ENCODE measurements at regions not wholly inside any gene's neighbourhood (a gene's known extent, or its start where the extent isn't known, plus 50 kb on each side); places are given as distances from the start of the nearest gene placed in this dataset.

GRCh38 chr22:27347951-27348350 lies 453.6 kb downstream of the MN1 start:
- no peak for DNase-seq (ENCODE audit: low spot score)

GRCh38 chr22:27348634-27349033 lies 452.9 kb downstream of the MN1 start:
- no peak for DNase-seq (ENCODE audit: low spot score)

GRCh38 chr22:27349456-27349855 lies 452.1 kb downstream of the MN1 start:
- no peak for DNase-seq (ENCODE audit: low spot score)

GRCh38 chr22:27350306-27350705 lies 451.2 kb downstream of the MN1 start:
- no peak for DNase-seq (ENCODE audit: low spot score)

DNA sequence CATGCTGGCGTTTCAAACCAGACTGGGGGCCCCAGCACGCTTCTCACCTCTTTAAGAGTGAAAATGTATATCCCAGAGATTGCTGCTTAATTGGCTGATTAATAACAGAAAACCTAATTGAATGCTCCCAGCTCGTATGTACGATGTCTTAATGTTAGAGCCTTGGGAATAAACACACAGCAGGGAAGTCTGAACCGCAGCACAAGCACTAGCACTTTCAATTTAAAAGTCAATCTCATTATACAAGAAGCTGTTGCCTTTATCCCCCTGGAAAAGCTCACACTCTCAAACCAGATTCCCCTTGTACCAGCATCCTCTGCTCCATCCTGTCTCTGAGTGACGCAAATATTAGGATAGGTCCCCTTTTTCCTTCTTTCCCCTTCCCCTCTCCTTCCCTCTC lies 449.1 kb downstream of the MN1 start:
- DNase-seq (ENCODE audit: low spot score) = no peak

- DNase-seq (ENCODE audit: low spot score) = no peak
Measured at GRCh38 chr22:27358096-27358870, 443.3 kb downstream of the MN1 start.

DNA sequence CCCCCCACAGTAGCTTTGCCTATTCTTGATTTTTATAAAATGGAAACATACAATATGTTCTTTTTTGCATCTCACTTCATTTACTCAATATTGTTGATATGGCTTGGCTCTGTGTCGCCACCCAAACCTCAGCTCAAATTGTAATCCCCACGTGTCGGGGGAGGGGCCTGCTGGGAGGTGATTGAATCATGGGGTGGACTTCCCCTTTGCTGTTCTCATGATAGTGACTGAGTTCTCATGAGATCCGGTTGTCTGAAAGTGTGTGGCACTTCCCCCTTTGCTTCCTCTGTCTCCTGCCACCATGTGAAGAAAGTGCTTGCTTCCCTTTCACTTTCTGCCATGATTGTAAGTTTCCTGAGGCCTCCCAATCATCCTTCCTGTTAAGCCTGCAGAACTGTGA lies 431.3 kb downstream of the MN1 start:
- DNase-seq (ENCODE audit: low spot score) = no peak

DNA sequence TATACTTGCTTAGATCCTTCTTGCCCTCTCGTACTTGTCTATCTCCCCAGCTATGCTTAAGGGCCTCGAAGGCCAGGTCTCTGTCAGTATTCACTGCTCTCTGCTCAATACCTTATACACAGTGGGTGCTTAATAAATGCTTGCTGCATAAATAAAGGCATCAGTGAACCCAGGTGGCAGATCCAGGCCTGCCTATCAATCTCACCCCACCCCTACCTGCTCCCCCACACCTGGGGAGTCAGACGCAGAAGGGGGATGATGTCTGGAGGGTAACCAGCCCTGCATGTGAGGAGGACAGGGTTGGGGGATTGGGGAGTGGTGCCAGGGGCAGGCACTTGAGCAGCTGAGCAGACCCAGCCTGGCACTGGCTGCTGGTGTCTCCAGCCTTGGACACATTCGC lies 430.6 kb downstream of the MN1 start:
- DNase-seq (ENCODE audit: low spot score) = no peak

DNA sequence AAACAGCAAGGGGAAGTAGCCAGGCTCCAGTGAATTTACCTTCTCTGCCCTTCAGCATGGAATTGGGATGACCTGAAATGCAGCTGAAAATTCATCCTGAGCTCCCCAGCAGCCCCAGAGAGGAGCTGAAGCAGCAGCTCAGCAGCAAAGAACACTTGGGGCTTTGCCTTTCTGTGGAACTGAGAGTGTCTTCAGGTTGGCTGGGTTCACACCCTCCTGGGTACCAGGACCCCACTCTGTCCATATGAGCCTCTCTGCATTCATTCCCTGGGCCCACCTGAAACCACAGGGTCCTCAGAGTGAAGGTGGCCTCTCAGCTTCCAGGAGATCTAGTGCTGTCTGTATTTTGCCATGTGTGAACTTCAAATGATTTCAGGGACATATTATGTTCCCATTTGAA lies 429.2 kb downstream of the MN1 start:
- no peak for DNase-seq (ENCODE audit: low spot score)

DNA sequence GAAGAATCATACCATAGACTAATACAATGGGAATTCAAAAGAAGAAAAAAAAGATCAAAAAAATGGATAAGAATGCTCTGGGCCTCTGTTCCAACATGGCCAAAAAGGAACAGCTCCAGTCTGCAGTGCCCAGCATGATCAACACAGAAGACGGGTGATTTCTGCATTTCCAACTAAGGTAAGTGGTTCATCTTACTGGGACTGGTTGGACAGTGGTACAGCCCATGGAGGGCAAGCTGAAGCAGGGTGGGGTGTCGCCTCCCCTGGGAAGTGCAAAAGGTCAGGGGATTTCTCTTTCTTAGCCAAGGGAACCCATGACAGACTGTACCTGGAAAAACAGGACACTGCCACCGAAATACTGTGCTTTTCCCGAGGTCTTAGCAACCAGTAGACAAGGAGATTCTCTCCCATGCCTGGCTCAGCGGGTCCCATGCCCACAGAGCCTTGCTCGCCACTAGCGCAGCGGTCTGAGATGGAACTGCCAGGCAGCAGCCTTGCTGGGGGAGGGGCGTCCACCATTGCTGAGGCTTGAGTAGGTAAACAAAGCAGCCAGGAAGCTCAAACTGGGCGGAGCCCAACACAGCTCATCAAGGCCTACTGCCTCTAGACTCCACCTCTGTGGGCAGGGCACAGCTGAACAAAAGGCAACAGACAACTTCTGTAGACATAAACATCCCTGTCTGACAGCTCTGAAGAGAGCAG lies 428.4 kb downstream of the MN1 start:
- DNase-seq (ENCODE audit: low spot score) = no peak

GRCh38 chr22:27377501-27378295 lies 423.9 kb downstream of the MN1 start:
- DNase-seq (ENCODE audit: low spot score) = no peak

GRCh38 chr22:27378311-27378800 lies 423.2 kb downstream of the MN1 start:
- no peak for DNase-seq (ENCODE audit: low spot score)

DNA sequence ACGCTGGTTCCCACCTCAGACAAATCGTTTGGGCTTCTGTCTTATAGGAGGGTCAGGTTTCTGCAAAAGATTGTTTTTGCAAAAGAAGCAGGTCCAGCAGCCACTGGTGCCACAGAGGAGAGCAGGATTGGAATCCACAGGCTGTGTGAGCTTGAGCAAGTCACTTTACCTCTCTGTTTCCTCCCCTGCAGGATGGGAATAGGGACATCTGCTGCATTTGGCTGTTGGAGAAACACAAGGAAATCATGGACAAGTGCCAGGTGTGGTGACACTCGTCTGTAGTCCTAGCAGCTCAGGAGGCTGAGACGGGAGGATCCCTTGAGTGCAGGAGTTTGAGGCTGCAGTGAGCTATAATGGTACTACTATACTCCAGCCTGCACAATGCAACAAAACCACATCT lies 422.6 kb downstream of the MN1 start:
- no peak for DNase-seq (ENCODE audit: low spot score)

DNA sequence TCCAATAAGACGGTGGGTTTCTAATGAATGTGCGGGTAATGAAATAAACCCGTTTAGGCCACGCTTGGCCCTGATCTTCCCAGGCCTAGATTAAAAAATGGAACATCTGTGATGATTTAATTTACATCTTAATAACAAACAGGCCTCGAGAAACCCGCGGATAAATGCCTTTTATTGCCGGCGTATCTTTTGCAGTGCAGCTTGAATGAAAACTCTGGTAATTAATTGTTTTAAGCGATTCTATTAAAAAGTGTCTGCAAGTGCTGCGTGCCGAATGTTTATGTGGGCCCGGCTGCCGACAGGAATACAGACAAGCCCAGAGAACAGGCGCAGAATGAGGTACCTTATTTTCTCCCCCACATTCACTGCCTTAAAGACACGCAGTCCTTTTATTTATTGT lies 420.7 kb downstream of the MN1 start:
- no peak for DNase-seq (ENCODE audit: low spot score)

DNA sequence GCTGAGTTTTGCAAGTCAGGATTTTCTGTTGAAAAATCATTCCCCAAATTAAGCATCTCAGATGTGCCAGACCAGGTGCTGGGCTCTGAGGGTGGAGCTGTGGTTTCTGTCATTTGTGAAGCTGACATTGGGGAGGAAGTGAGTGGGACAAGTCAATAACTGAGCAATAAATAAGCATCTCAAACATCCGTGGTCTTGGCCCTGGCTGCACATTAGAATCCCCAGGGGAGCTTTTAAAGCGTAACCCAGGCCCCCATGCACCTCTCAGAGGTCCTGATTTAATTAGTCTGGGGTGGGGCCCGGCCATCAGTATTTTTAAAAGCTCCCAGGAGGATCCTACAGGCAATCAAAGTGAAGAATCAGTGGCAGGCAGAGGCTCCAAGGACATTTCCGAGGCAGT lies 420.0 kb downstream of the MN1 start:
- no peak for DNase-seq (ENCODE audit: low spot score)

GRCh38 chr22:27381960-27382742 lies 419.4 kb downstream of the MN1 start:
- no peak for DNase-seq (ENCODE audit: low spot score)

- DNase-seq (ENCODE audit: low spot score) = no peak
Measured at GRCh38 chr22:27382947-27383346, 418.6 kb downstream of the MN1 start.

DNA sequence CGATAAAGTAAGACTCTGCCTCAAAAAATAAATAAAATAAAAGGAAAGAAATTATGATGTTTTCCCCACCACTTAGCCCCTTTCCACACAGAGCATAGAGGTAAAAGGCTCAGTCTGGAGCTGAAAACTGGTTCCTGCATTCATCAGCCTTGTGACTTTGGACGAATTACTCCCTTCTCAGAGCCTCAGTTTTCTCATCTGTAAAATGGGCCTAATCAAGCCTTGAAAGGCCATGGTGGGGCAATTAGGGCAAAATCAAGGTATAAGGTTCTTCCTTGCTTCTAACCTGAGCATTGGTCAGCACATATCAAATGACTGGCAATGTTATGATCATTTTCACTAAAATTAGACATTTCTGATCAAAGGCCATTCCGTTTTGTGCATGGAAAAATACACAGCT lies 417.7 kb downstream of the MN1 start:
- DNase-seq (ENCODE audit: low spot score) = no peak

- DNase-seq (ENCODE audit: low spot score) = no peak
Measured at GRCh38 chr22:27385261-27385998, 416.1 kb downstream of the MN1 start.

DNA sequence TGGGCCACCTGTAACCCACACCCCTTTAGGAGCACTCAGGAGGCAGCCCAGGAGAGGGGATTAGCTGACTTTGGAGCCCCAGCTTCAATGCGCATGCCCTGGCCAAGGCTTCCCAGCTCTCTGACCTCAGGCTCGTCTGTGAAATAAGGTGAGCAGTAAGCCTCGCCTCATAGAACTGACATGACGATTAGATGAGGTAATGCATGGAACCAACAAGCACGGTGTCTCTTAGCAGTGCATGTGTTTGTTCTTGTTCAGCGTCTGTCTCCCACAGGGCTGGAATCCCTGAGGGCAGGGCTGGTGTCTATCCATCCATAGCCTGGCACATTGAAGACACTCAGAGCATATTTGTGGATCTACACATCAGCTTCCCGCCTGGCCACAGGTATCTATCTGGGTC lies 415.4 kb downstream of the MN1 start:
- no peak for DNase-seq (ENCODE audit: low spot score)

GRCh38 chr22:27387561-27387960 lies 414.0 kb downstream of the MN1 start:
- no peak for DNase-seq (ENCODE audit: low spot score)

Data from hematopoietic multipotent progenitor cell treated with erythropoietin and hydrocortisone succinate and interleukin-3 and kit ligand, for 15 days (in vitro differentiated cells).